UCSD-AML1 (cell line): ENCODE measurements at regions not wholly inside any gene's neighbourhood (a gene's known extent, or its start where the extent isn't known, plus 50 kb on each side); places are given as distances from the start of the nearest gene placed in this dataset.
"Not testable (repeated sequence)": the region's sequence is repeated elsewhere in the genome, so short reads cannot be mapped to it uniquely, and the experiment has no call there.

Experiments
- DNase-seq: peaks from one replicate; lab custom pipeline; 2025; ENCODE audit not compliant: unreplicated experiment; lab: John Stamatoyannopoulos, UW

DNA sequence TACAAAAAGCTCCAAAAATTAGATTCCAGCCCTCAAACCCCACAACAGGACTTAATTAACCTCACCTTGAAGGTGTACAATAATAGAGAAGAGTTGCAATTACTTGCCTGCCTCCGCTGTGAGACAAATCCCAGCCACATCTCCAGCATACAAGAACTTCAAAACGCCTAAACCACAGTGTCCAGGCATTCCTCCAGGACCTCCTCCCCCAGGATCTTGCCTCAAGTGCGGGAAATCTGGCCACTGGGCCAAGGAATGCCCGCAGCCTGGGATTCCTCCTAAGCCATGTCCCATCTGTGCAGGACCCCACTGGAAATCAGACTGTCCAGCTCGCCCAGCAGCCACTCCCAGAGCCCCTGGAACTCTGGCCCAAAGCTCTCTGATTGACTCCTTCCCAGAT is 101.3 kb upstream of the CCNG1 start:
- not testable (repeated sequence) for DNase-seq

DNA sequence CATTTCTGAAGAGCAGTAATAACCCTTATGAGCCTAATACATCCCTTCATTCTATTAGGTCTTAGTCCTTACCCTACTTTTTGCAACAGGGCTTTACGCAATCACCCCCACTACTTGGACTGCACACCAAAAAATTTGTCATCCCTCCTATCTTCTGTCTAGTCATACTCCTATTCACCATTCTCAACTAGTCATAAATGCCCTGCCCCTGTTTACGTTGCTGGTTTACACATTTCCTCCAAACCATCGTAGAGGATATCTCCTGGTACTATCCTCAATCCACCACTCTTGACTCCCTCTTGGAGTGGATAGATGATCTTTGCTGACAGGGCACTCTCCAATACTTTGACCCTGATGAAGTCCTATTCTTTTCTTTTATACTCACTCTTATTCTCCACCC is 98.2 kb upstream of the CCNG1 start:
- DNase-seq, result no peak

DNA sequence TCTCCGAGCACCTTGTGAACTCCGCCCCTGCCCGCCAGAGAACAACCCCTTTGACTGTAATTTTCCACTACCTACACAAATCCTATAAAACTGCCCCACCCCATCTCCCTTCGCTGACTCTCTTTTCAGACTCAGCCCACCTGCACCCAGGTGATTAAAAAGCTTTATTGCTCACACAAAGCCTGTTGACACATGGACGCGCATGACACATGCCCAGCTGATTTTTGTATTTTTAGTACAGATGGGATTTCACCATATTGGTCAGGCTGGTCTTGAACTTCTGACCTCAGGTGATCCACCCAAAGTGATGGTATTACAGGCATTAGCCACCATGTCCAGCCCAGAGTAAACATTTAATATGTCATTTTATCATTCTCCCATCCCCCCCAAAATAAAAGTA is 97.0 kb upstream of the CCNG1 start:
- not testable (repeated sequence) for DNase-seq

DNA sequence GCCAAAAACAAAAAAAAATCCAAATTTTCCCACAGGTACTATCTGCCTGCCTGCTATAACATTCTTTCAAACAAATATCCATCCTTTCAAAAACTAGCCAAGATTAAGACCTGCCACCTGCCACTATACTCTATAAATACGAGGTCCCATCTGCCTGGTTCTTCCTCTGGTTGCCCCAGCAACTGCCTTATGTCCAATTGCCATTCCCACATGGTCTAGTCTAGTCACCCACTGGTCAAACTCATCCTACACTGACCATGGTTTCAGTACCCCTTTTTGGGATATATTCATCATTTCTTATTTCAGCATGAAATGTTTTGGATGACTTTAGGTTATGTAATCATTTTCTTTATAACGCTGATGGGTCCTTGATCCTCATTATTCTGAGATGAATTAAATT is 95.1 kb upstream of the CCNG1 start:
- DNase-seq, result no peak

DNA sequence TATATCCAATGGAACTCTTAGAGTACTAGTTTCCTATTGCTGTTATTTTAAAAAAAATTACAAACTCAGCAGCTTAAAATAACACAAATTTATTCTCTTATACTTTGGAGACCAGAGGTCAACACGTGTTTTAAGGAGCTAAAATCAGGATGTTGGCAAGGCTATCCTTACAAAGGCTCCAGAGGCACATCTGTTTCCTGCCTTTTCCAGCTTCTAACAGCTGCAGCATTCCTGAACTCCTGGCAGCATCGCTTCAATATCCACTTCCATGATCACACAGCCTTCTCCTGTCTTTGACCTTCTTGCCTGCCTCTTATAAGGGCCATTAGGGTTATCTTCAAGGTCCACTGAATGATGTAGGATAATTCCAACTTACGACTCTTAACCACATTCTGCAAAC is 92.2 kb upstream of the CCNG1 start:
- DNase-seq, result no peak

DNA sequence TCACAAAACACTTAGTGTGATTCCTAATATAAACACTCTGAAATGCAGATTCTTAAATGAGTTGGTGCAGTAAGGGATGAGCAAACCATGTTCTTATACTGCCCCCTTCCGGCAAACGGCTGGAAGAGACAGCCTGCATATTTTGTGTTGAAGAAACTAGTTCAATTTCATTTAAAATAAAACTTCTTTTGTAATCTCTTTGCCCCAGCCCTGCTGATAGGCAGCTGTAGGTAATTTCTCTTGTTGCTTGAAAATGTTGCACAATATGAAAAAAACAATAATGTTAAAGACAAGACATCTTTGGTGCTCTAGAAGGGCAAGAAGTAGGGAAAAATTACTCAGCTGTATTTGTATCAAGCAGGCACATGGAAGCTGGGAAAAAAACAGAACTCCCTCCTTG is 89.7 kb upstream of the CCNG1 start:
- peak; percentile 30 for DNase-seq

DNA sequence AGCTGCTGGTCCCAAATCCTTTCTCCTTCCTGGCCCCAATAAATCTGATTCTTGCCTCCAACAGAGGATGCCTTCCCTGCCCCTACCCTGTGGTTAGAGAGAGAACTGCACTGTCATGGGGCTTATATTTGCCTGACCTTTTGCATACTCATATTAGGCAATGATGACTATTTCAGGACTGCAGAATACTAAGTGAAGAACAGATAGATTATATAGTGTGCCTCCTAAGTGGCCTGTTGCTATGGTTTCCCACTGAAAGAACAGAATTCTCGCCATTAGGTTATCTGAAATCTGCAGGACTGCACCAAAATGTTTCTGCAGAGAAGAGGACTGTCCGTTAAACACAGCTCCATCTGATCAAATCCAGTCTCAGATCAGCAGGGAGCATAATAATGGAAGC is 87.3 kb upstream of the CCNG1 start:
- DNase-seq, result no peak

DNA sequence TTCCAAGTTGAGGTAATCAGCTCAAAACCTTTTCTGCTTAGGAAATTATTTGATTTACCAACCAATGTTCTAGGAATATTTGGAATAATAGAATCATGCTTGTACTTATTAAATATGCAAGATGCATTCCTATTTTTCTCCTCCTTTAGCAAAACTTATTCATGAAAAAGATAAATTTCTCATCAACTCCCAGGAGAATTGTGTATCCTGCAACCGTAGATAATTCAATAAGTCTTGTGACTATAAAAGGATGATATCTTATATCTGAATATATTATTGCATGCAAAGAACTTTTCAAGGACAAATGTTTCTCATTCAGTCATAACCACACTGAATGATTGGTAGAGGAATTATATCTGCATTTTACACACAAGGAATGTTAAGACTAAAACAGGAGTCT is 84.9 kb upstream of the CCNG1 start:
- no peak for DNase-seq

DNA sequence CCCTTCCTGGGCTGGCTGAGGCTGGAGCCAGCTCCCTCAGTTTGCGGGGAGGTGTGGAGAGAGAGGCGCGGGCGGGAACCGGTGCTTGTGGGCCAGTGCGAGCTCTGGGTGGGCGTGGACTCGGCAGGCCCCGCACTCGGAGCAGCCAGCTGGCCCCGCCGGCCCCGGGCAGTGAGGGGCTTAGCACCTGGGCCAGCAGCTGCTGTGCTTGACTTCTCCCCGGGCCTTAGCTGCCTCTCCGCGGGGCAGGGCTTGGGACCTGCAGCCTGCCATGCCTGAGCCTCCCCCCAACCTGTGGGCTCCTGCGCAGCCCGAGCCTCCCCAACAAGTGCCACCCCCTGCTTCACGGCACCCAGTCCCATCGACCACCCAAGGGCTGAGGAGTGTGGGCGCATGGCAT is 81.6 kb upstream of the CCNG1 start:
- not testable (repeated sequence) for DNase-seq

DNA sequence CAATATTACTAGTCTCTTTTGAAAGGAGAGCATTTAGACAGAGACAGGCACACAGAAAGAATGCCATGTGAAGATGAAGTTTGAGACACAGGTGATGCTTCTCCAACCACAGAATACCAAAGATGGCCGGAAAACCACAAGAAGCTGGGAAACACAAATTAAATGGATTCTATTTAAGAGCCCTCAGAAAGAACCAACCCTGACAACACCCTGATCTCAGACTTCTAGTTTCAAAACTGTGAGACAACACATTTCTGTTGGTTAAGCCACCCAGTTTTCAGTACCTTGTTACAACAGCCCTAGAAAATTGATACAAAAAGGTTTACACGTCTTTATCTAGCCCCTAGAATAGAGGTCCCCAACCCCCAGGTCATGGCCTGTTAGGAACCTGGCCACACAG is 79.8 kb upstream of the CCNG1 start:
- no peak for DNase-seq

DNA sequence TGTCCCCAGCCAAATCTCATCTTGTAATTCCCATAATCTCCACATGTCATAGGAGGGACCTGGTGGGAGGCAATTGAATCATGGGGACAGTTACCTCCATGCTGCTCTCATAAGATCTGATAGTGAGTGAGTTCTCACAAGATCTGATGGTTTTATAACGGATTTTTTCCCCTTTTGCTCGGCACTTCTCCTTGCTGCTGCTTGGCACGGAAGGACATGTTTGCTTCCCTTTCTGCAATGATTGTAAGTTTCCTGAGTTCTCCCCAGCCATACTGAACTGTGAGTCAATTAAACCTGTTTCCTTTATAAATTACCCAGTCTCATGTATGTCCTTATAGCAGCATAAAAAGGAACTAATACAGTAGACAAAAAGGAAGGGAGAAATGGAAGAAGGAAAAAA is 76.7 kb upstream of the CCNG1 start:
- no peak for DNase-seq

DNA sequence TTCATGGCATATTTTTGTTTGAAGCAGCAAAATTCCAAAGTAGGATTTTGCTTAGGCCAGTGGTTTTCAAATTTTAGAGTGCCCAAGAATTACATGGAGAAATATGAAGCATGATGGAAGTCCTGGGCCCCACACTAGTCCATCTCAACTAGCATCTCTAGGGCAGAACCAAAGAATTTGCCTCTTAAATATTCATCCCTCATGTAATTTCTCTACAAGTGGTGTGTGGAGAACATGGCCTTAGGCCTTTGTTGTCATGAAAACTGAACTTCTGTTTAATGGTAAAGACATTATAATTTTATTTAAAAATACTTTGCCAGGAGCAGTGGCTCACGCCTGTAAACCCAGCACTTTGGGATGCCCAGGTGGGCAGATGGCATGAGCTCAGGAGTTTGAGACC is 75.9 kb upstream of the CCNG1 start:
- DNase-seq, result no peak

DNA sequence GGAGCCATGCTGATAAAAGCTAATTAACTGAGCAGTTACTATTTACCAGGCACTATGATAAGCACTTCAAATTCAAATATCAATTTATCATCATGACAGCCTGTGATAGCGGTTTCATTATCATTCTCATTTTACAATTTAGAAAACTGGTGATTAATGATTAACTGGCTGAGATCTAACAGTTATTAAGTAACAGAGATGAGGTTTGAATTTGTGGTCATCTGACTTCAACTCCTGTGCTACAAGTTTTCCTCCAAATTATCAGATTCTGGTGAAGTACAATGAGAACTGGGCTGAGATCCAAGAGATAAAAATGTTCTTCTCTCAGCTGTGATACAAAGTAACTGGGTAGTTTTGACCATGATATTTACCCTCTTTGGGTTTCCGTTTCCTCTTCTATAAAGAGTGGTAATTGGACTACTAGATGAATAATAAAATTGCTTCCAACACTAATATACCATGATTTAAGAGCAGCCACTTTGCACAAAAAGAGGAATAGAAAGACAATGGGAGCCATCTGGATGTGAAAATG is 74.5 kb upstream of the CCNG1 start:
- DNase-seq, result no peak

DNA sequence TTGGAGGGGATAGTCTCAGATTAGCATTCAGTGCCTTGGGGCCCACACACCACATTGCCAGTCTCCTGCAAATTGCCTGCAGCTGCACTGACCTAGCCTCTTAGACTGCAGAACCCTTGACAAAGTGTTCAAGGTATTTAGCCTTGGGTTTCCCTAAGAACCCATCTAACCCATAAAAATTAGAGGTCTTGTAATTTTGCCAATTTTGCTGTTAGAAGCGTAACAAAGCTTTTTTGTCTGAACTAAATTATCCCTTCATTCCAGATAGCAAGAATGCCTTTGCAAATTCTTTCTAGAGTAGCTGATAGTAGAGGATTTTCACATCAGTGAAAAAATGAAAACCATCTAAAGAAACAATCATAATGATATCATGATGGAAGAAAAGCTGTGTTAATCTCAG is 74.0 kb upstream of the CCNG1 start:
- no peak for DNase-seq

DNA sequence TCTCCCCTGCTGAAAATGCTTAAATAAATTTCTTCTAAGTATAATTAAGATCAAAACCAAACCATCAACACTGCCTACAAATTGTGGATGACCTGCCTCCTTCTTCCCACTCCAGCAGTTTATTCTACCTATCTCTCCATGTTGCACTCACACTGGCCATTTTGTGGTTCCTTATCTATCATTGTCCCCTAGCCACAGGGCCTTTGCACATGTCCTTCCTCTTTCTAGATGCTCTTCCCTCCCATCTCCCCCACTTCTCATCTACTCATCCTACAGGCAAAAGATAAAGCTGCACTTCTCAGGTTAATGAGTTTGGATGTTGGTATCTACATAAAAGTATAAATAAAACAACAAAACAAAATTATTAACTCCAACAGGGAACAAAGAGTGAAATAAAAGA is 70.6 kb upstream of the CCNG1 start:
- no peak for DNase-seq

DNA sequence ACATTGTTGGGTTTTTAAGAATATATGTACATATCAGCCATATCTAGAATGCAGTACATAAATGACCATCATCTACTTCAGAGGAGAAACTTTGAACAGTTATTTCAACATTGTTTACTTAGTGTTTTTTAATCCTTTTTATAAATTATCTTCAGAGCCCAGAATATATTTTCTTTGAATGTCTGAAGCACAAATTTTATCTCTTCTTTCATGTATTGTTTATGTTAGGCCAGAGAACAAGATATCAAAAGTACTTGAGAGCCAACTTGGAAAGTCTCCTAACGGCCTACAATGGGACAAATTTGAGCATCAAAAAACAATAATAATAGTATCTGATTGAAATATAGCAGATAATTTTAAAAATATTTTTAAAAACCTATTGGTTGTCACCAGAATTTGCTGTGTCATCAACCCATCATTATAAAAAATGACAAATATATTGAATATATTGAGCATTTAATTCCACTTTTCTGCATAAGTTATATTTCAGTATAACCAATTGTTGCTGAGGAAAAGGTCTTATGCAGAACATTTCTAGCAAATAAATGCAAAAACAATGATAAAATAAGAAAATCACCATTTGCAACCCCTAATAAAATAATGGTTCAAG is 67.5 kb upstream of the CCNG1 start:
- no peak for DNase-seq

DNA sequence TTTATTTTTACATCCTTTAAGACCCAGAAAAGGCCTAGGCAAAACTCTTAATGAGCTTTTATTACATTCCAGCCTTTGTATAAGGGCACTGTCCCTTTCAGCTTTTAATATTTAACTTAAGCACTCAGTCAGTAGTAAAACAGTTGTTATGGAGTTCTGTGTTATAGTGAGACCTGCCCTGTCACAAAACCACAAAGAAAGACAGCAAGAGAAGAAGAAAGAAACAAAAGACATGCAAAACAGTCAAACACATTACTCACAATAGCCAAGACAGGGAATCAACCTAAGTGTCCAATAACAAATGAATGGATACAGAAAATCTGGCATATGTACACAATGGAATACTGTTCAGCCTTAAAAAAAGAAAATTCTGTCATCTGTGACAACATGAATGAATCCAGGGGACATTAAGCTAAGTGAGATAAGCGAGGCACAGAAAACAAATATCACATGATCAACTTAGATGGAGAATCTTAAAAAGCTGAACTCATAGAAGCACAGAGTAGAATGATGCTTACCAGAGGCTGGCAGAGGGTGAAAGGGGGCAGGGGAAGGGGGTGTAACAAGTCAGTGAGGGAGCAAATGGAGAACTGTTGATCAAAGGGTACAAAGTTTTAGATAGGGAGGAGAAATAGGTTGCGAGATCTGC is 63.8 kb upstream of the CCNG1 start:
- no peak for DNase-seq

DNA sequence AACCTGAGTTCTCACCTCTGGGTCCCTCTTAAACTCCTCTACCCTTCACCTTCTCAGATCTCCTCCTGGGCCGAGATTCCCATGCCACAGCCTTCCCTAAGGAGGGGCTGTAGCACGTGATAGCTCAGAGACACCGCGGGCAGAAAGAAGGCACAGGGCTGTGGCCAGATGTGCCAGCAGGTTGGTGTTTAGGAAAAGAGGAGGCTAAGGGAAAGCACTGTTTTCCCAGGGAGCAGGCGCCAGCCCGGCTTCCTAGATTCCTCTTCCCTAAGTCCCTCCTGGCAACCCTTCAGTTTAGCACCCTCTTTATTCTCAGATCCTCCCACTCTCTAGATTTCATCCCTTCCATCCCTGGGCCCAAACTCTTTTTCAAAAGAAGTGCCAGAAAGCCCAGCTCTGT is 59.4 kb upstream of the CCNG1 start:
- no peak for DNase-seq

DNA sequence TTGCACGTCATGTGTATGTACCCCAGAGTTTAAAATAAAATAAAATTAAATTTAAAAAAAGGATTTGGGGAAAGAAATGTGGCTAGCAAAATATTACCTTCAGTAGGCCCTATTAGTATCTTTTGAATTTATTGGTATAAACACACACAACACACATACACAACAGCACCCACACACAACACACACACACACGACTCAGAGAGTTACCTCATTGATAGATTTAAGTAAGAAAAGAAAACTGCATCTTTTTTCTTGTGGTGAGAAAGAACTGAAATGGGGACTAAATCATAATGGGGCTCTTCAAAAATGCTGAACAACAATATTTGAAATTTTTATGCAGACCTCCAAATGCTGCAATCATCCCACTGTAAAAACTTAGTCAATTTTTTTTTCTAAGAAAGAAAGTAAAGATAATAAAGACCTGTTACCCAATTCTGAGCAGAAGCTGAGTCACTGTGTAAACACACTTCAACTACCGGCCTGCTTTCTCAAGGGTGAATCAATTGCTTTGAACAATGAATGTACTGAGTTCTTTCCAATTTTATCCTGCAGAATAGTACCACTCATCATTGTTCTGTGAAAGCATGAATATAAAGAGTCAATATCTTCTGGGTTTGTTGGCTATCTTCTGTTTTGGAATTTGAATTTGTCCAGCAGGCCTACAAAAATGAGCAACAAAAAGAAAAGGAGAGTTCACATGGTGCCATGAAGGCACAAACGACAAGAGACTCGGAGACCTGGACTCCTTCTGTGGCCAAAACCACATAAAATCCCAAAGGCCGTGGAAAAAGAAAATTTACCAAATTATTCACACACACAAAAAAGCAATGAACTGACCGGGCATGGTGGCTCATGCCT is 57.9 kb upstream of the CCNG1 start:
- DNase-seq, result no peak

DNA sequence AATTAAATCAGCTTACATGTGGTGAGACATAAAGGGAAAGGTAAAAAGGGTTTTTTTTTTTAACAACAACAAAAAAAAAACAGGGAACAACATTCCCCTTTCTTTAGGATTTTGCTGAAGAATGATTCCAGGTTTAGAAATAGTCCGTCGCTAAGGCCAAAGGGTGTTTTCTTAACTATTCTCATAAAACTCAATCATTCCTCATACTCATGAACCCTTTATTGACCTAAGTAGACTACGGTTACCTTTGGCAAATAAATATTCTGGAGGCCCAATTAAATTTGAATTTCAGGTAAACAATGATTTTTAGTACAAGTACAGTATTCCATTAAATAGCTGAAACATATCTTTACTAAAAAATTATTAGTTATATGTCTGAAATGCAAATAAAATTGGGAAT is 55.6 kb upstream of the CCNG1 start:
- no peak for DNase-seq

DNA sequence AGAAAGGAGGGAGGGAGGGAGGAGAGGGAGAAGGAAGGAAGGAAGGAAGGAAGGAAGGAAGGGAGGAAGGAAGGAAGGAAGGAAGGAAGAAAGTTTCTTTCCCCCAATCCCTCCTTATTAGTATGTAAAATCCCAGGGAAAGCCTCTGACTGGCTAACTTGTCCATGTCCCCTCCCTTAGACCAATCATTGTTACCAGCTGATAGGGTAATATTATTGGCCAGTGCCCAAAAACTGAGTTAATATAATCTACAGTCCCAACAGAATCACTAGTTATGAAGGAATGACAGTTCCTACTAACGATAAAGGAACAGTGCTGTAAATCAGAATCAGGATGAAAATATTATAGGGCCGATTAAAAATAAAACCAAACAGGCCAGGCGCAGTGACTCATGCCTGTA is 53.6 kb upstream of the CCNG1 start:
- DNase-seq, result no peak

DNA sequence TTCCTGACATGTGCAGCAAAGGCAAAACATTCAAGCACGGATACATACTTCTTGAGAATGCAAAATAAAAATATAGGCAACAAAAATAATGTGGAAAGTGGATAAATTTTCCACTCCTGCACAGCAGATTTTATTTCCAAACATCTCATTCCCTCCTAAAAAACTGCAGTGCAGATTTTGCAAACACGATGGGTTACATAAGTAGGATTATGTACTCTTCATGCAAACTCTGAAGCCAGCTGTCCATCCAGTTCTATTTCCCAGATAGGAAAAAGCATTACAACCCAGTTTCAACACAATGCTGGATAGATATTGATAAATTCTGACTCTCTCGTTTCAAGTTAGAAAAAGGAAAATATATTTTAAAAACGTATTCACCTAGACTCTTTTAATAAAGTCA is 52.7 kb upstream of the CCNG1 start:
- no peak for DNase-seq
